ENCODE measurements at regions not wholly inside any gene's neighbourhood (a gene's known extent, or its start where the extent isn't known, plus 50 kb on each side); places are given as distances from the start of the nearest gene placed in this dataset.

DNA sequence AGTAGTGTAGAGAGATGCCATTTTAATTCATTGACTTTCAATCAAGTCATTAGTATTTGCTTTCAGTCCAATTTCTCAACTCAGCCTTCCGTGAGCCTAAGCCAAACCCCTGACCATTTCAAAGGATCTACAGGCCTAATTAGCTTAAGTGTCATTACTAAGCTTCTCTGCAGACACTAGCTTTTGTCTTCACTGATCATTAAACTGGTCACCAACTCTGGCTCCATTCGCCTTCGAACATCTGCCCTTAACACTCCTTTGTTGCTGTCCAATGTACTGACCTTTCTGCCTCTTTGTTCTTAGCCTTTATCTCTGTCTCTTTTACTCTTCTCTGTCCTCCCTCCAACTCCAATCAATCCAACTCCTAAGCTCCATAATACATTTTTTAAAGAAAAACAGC is 299.3 kb downstream of the DIRAS2 start:
- Histone ChIP-seq H3K9me3 (replicated peaks; ENCODE audit: insufficient read depth, low read length) (no peaks in the 10 kb centered on the region), H4K20me1 (ENCODE audit: insufficient read depth, low read length) (no peaks in the 10 kb centered on the region), H3K27me3 (replicated peaks; ENCODE audit: insufficient read depth, low read length) (no peaks in the 10 kb centered on the region), H2AFZ (ENCODE audit: low read length) (no peak overlapping the region), H3K9ac (ENCODE audit: low read length) (no peak overlapping the region), H3K27ac (ENCODE audit: low read length) (no peak overlapping the region), H3K36me3 (replicated peaks; ENCODE audit: insufficient read depth, low read length) (no peaks in the 10 kb centered on the region), H3K4me3 (ENCODE audit: low read length) (no peak overlapping the region), H3K4me1 (ENCODE audit: low read length) (no peaks in the 10 kb centered on the region), H3K9me2 (replicated peaks; ENCODE audit: insufficient read depth, low read length) (no peaks in the 10 kb centered on the region), H3K4me2 (ENCODE audit: low read depth, low read length) (no peak overlapping the region), H3K79me2 (ENCODE audit: low read length) (no peaks in the 10 kb centered on the region), H3F3A (ENCODE audit: insufficient read depth, low read length) (no peaks in the 10 kb centered on the region)
- no peak for TF ChIP-seq EZH2phosphoT487 (IDR thresholded peaks at IDR 0.05; ENCODE audit: low read length)
- TF ChIP-seq EZH2 (optimal IDR thresholded peaks at IDR 0.05; ENCODE audit: low read depth, low read length) = no peak
- TF ChIP-seq, protein P1, sequence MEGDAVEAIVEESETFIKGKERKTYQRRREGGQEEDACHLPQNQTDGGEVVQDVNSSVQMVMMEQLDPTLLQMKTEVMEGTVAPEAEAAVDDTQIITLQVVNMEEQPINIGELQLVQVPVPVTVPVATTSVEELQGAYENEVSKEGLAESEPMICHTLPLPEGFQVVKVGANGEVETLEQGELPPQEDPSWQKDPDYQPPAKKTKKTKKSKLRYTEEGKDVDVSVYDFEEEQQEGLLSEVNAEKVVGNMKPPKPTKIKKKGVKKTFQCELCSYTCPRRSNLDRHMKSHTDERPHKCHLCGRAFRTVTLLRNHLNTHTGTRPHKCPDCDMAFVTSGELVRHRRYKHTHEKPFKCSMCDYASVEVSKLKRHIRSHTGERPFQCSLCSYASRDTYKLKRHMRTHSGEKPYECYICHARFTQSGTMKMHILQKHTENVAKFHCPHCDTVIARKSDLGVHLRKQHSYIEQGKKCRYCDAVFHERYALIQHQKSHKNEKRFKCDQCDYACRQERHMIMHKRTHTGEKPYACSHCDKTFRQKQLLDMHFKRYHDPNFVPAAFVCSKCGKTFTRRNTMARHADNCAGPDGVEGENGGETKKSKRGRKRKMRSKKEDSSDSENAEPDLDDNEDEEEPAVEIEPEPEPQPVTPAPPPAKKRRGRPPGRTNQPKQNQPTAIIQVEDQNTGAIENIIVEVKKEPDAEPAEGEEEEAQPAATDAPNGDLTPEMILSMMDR (IDR thresholded peaks at IDR 0.05; ENCODE audit: low read length) = no peak
- no peak for DNase-seq

DNA sequence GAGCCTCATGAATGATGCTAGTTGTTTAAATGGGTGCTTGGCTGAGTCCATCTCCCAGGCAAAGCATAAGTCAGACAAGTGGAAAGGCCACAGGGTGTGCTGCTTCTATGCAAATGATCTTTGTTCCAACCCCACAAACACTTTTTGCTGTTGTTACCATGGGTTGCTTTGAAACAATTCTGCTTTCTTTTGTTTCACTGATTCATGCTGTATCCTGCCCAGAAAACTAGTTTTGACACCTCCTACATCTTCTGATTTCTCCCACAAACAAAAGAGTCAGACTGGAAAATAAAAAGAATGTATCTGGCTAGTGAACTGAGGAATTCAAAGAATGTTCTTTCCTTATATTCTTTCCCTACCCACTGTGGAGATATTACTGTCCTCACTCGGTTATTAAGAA is 298.6 kb downstream of the DIRAS2 start:
- Histone ChIP-seq H3K9me2 (replicated peaks; ENCODE audit: insufficient read depth, low read length) (no peaks in the 10 kb centered on the region), H3F3A (ENCODE audit: insufficient read depth, low read length) (no peaks in the 10 kb centered on the region)

DNA sequence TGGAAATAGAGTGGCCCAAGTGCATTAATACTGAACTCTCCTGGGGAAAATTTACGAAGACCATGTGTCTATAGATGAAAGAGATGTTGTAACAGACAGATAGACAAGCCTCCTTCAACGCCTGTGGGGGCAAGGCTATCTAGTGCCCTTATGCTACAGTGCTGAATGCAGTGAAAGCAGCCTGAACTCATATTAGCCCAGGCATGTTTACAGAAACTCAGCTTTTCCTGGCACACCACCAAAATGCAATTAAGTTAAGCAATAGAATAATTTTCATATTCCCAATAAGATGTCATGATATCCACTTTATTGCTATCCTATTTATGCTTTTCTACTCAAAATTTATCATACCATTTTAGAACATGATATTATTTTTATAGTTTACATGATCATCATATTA is 277.0 kb downstream of the DIRAS2 start:
- Histone ChIP-seq H3K9me3 (replicated peaks; ENCODE audit: insufficient read depth, low read length) (no peaks in the 10 kb centered on the region), H3K4me3 (ENCODE audit: low read length) (no peak overlapping the region), H3K79me2 (ENCODE audit: low read length) (no peaks in the 10 kb centered on the region), H3K9me2 (replicated peaks; ENCODE audit: insufficient read depth, low read length) (no peaks in the 10 kb centered on the region), H3K36me3 (replicated peaks; ENCODE audit: insufficient read depth, low read length) (no peaks in the 10 kb centered on the region), H3K4me1 (ENCODE audit: low read length) (no peaks in the 10 kb centered on the region), H2AFZ (ENCODE audit: low read length) (no peak overlapping the region), H3K9ac (ENCODE audit: low read length) (no peak overlapping the region), H4K20me1 (ENCODE audit: insufficient read depth, low read length) (no peaks in the 10 kb centered on the region), H3K4me2 (ENCODE audit: low read depth, low read length) (no peak overlapping the region), H3K27ac (ENCODE audit: low read length) (no peak overlapping the region), H3K27me3 (replicated peaks; ENCODE audit: insufficient read depth, low read length) (no peaks in the 10 kb centered on the region), H3F3A (ENCODE audit: insufficient read depth, low read length) (no peaks in the 10 kb centered on the region)
- DNase-seq = no peak
- TF ChIP-seq EZH2phosphoT487 (IDR thresholded peaks at IDR 0.05; ENCODE audit: low read length) (no peak), EZH2 (optimal IDR thresholded peaks at IDR 0.05; ENCODE audit: low read depth, low read length) (no peak)
- TF ChIP-seq, protein P1 (IDR thresholded peaks at IDR 0.05; ENCODE audit: low read length) = no peak

More for the DNA sequence above, 298.6 kb downstream of the DIRAS2 start:
- Histone ChIP-seq H4K20me1 (ENCODE audit: insufficient read depth, low read length) (no peaks in the 10 kb centered on the region), H3K4me3 (ENCODE audit: low read length) (no peak overlapping the region), H3K4me1 (ENCODE audit: low read length) (peaks cover 3% of the 10 kb centered on the region), H3K27ac (ENCODE audit: low read length) (no peak overlapping the region), H3K4me2 (ENCODE audit: low read depth, low read length) (no peak overlapping the region), H3K9ac (ENCODE audit: low read length) (no peak overlapping the region), H3K79me2 (ENCODE audit: low read length) (no peaks in the 10 kb centered on the region), H2AFZ (ENCODE audit: low read length) (no peak overlapping the region), H3K36me3 (replicated peaks; ENCODE audit: insufficient read depth, low read length) (no peaks in the 10 kb centered on the region), H3K9me3 (replicated peaks; ENCODE audit: insufficient read depth, low read length) (no peaks in the 10 kb centered on the region), H3K27me3 (replicated peaks; ENCODE audit: insufficient read depth, low read length) (no peaks in the 10 kb centered on the region)
- no peak for TF ChIP-seq EZH2phosphoT487 (IDR thresholded peaks at IDR 0.05; ENCODE audit: low read length)
- no peak for TF ChIP-seq EZH2 (optimal IDR thresholded peaks at IDR 0.05; ENCODE audit: low read depth, low read length)
- TF ChIP-seq, protein P1 (IDR thresholded peaks at IDR 0.05; ENCODE audit: low read length) = no peak
- DNase-seq = no peak
